Kidney (tissue), 13 donors: ENCODE measurements at regions not wholly inside any gene's neighbourhood (a gene's known extent, or its start where the extent isn't known, plus 50 kb on each side); places are given as distances from the start of the nearest gene placed in this dataset.

ENCODE experiments used
- DNase-seq, 5 donors: peaks; one replicate each; pipeline ENCODE4 v3.0.0-alpha.2; 2013 to 2020
- FAIRE-seq: peaks from 2 replicates; lab custom pipeline; 2012; peaks lifted over from hg19 to GRCh38; lab: Jason Lieb, UNC
- H3K27ac ChIP-seq, 2 donors: one replicate each; pipeline ENCODE4 v1.7.0; 2013; ENCODE audit warnings: low read depth in 2 of 2, low read length in 2 of 2, inconsistent platforms in 1 of 2
- H3K27me3 ChIP-seq: one replicate; pipeline ENCODE4 v1.7.1; 2013; ENCODE audit warnings: low read length, inconsistent platforms; ENCODE audit not compliant: control insufficient read depth, insufficient read depth
- H3K36me3 ChIP-seq, 3 donors: one replicate each; pipeline versions ENCODE4 v1.7.0 to v1.7.1; 2013; ENCODE audit warnings: low read length in 3 of 3, control low read depth in 1 of 3, inconsistent platforms in 1 of 3; ENCODE audit not compliant: insufficient read depth in 3 of 3, control insufficient read depth in 2 of 3
- H3K4me1 ChIP-seq, 3 donors: one replicate each; pipeline versions ENCODE4 v1.7.0 to v1.7.1; 2013; ENCODE audit warnings: low read length in 3 of 3, inconsistent platforms in 1 of 3, low read depth in 1 of 3; ENCODE audit not compliant: control insufficient read depth in 2 of 3, insufficient read depth in 2 of 3
- H3K4me3 ChIP-seq, 3 donors: one replicate each; pipeline versions ENCODE4 v1.7.0 to v1.8.1; 2013; ENCODE audit warnings: low read length in 3 of 3, control low read depth in 1 of 3, inconsistent platforms in 1 of 3
- H3K9ac ChIP-seq, 3 donors: one replicate each; pipeline versions ENCODE4 v1.7.0 to v1.7.1; 2013; ENCODE audit warnings: low read length in 3 of 3, control low read depth in 1 of 3, inconsistent platforms in 1 of 3
- H3K9me3 ChIP-seq, 3 donors: one replicate each; pipeline versions ENCODE4 v1.7.0 to v1.7.1; 2013; ENCODE audit warnings: low read length in 3 of 3, control low read depth in 1 of 3, inconsistent platforms in 1 of 3; ENCODE audit not compliant: control insufficient read depth in 2 of 3, insufficient read depth in 1 of 3
- intact Hi-C: fragments of 100-400 bp; cut with DNase I; formaldehyde crosslinking; loops from one replicate; pipeline ENCODE4 v1.11.1; 2022
- TF ChIP-seq, protein P1 (sequence below): IDR thresholded peaks from 3 replicates; pipeline ENCODE4 v1.5.1; 2012; ENCODE audit warnings: mild to moderate bottlenecking, moderate library complexity, borderline replicate concordance; ENCODE audit not compliant: insufficient read depth; ENCODE audit errors: extremely low read depth
- donor health status: control.
- donor health status: control.
- donor health status: control.
- donor health status: control.
- donor health status: control.
- donor health status: DM: yes; HTN: yes; CAD: no.
- donor health status: Normal renal cell carcinoma (clear cell type).

DNA sequence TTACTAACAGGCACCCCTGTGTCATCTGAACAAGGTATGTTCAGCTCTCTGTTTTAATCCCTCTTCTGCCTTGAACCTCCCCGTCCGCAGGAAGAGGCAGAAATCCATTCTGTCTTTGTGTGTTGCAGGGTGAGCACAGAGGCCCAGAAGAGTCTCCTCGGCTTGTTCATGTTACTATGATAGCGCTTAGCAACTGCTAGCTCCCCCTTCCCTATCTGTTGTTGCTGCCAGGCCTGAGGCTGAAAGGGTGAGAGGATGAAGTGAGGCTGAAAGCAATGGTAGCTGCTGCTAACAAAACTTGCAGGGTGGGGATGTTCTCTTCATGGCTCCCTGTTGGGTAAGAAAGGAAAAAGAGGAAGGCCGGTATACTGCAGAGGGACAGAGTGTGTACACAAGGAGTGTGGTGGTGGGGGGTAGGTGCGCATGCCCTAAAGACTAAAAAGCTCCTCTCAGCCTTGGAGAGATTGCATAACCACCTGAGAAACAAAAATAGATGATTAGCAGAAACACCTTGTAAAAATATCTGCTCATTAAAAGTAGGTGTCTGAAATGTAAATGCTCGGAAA lies 55.2 kb upstream of the CITED2 start:
- Histone ChIP-seq H3K4me1 (no peaks in the 10 kb centered on the region), H3K4me3 (no peak overlapping the region), H3K27me3 (no peaks in the 10 kb centered on the region), H3K9me3 (no peaks in the 10 kb centered on the region), H3K27ac (no peak overlapping the region), H3K36me3 (no peaks in the 10 kb centered on the region), H3K9ac (no peak overlapping the region)
- TF ChIP-seq, protein P1, sequence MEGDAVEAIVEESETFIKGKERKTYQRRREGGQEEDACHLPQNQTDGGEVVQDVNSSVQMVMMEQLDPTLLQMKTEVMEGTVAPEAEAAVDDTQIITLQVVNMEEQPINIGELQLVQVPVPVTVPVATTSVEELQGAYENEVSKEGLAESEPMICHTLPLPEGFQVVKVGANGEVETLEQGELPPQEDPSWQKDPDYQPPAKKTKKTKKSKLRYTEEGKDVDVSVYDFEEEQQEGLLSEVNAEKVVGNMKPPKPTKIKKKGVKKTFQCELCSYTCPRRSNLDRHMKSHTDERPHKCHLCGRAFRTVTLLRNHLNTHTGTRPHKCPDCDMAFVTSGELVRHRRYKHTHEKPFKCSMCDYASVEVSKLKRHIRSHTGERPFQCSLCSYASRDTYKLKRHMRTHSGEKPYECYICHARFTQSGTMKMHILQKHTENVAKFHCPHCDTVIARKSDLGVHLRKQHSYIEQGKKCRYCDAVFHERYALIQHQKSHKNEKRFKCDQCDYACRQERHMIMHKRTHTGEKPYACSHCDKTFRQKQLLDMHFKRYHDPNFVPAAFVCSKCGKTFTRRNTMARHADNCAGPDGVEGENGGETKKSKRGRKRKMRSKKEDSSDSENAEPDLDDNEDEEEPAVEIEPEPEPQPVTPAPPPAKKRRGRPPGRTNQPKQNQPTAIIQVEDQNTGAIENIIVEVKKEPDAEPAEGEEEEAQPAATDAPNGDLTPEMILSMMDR: no peak
- intact Hi-C loops: no loop called here
- FAIRE-seq (no peak), DNase-seq (no peak)

DNA sequence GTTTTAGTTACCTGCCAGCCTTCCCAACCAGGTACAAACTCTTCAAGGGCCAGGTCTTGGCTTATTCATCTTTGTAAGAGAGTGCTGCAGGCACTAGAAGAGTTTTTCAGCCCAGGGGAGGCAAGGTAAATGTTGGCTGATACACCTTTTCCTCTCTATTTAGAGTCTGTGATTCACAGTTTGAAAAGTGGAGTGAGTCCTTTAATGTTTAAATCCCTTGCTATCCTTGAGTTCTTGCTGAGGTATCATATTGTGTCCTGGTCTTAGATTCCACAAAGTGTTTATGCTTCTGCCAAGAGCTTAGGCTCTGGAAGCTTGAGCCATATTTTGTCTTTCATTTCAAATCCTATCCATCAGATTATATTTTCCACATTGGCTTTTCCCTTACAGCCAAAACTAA lies 52.8 kb upstream of the CITED2 start:
- Histone ChIP-seq H3K27me3 (no peaks in the 10 kb centered on the region), H3K9me3 (no peaks in the 10 kb centered on the region), H3K9ac (no peak overlapping the region), H3K4me1 (no peaks in the 10 kb centered on the region), H3K27ac (no peak overlapping the region), H3K4me3 (no peak overlapping the region), H3K36me3 (no peaks in the 10 kb centered on the region)
- TF ChIP-seq, protein P1: no peak
- DNase-seq (no peak), FAIRE-seq (no peak)
- intact Hi-C loops: no loop called here

DNA sequence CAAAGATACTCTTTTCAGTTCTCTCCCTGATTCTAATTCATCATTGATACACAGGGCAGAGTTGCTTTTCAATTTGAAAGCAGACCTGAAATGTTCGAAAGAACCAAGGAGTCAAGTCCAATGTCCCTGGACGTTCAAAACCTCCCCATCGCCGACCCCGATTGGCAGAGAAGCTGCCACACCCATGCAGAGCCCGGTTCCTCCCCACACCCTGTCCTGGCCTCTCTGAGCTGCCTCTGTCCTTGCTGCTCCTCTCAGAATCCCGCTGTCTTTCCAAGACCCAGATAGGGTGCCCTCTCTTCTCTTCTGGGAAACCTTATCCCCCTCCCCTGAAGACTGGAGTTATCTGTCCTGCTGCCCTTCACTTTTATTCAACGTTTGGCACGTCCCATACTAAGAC lies 52.3 kb upstream of the CITED2 start:
- no peak for FAIRE-seq

More for the DNA sequence above, 52.3 kb upstream of the CITED2 start:
- no peak overlapping the region for H3K9ac ChIP-seq
- no peaks in the 10 kb centered on the region for H3K27me3 ChIP-seq
- no peaks in the 10 kb centered on the region for H3K4me1 ChIP-seq
- no peak for DNase-seq
- no peaks in the 10 kb centered on the region for H3K9me3 ChIP-seq
- H3K27ac ChIP-seq: no peak overlapping the region
- no peaks in the 10 kb centered on the region for H3K36me3 ChIP-seq
- no peak overlapping the region for H3K4me3 ChIP-seq
- intact Hi-C loops: no loop called here
- TF ChIP-seq, protein P1: no peak
